ENCODE measurements at regions not wholly inside any gene's neighbourhood (a gene's known extent, or its start where the extent isn't known, plus 50 kb on each side); places are given as distances from the start of the nearest gene placed in this dataset.
"Not testable (repeated sequence)": the region's sequence is repeated elsewhere in the genome, so short reads cannot be mapped to it uniquely, and the experiment has no call there.

DNA sequence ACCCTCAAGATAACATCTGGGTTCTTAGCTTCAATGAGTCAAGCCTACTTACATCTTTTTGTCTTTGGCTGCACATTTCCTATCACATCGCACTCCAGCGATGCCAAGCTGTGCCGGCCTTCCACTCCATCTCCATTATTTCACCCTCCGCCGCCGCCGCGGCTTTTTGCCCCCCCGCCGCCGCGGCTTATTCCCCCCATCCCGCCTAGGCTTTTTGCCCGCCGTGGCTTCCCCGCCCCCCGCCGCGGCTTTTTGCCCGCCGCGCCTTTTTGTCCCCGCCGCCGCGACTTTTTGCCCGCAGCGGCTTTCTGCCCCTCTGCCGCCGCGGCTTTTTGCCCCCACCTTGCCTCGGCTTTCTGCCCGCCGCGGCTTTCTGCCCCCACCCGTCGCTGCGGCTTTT is 50.8 kb downstream of the PPIAL4E start:
- DNase-seq (ENCODE audit: low spot score in 2 of 2): peak in 1 of 2 experiments; percentile 14
- H3K36me3 ChIP-seq (replicated peaks); H3K4me1 ChIP-seq; H3K9me3 ChIP-seq; H3K27me3 ChIP-seq (ENCODE audit: low read depth); H3K4me3 ChIP-seq; in situ Hi-C loops (cut with MboI; ENCODE audit: low sequenced_read_pairs): not testable (repeated sequence)

Data from HAP-1 (cell line).